Sigmoid colon (tissue), 6 donors: ENCODE measurements at regions not wholly inside any gene's neighbourhood (a gene's known extent, or its start where the extent isn't known, plus 50 kb on each side); places are given as distances from the start of the nearest gene placed in this dataset.

ENCODE experiments used
- DNase-seq: peaks from one replicate; pipeline ENCODE4 v3.0.0-alpha.2; 2019
- H3K27ac ChIP-seq, 4 donors: fragments of 200-600 bp; sonication (generic); one replicate each; pipeline ENCODE4 v1.5.1; 2016 to 2019; ENCODE audit warnings: mild to moderate bottlenecking in 1 of 4
- H3K27me3 ChIP-seq, 3 donors: fragments of 200-600 bp; sonication (generic); one replicate each; pipeline ENCODE4 v1.5.1; 2019; ENCODE audit warnings: mild to moderate bottlenecking in 1 of 3
- H3K36me3 ChIP-seq, 4 donors: fragments of 200-600 bp; sonication (generic); one replicate each; pipeline ENCODE4 v1.5.1; 2016 to 2019
- H3K4me1 ChIP-seq, 4 donors: fragments of 200-600 bp; sonication (generic); one replicate each; pipeline ENCODE4 v1.5.1; 2017 to 2019
- H3K4me3 ChIP-seq, 4 donors: fragments of 200-600 bp; sonication (generic); one replicate each; pipeline ENCODE4 v1.5.1; 2017 to 2019; ENCODE audit warnings: mild to moderate bottlenecking in 2 of 4, moderate library complexity in 1 of 4
- H3K9me3 ChIP-seq, 4 donors: fragments of 200-600 bp in 3 of 4; sonication (generic) in 3 of 4; one replicate each; pipeline versions ENCODE4 v1.5.1 to v1.6.1; 2013 to 2019
- CTCF ChIP-seq, 4 experiments: fragments of 450-650 bp in 3 of 4; fragments of 200-600 bp in 1 of 4; IDR thresholded peaks; one replicate each; pipeline ENCODE4 v1.5.1; 2016 to 2019; ENCODE audit warnings: antibody characterized with exemption in 4 of 4, mild to moderate bottlenecking in 3 of 4, moderate library complexity in 2 of 4
- EP300 ChIP-seq, 4 donors: sonication (generic); formaldehyde crosslinking; IDR thresholded peaks; one replicate each; pipeline ENCODE4 v1.6.1; 2017; ENCODE audit warnings: antibody characterized with exemption in 4 of 4
- POLR2A ChIP-seq, 2 donors: fragments of 450-650 bp; IDR thresholded peaks; one replicate each; pipeline ENCODE4 v1.6.1; 2016; ENCODE audit warnings: antibody characterized with exemption in 2 of 2, mild to moderate bottlenecking in 2 of 2, moderate library complexity in 2 of 2
- POLR2AphosphoS5 ChIP-seq, 4 donors: sonication (generic); formaldehyde crosslinking; IDR thresholded peaks; one replicate each; pipeline ENCODE4 v1.6.1; 2017; ENCODE audit warnings: antibody characterized with exemption in 4 of 4
- WGBS, 2 donors: extraction: QIAGEN DNeasy Blood & Tissue Kit; methylation state at CpG; one replicate each; pipeline ENCODE4 v1.1.7; 2013; 5-methylcytosine and 5-hydroxymethylcytosine counted together
- intact Hi-C: fragments of 100-400 bp; cut with DNase I; formaldehyde crosslinking; loops from one replicate; pipeline ENCODE4 v1.15.1; 2023
- donor health status: healthy with polysubstance abuse.
- donor health status: healthy.

- no peak for DNase-seq
- Histone ChIP-seq H3K27ac (no peak overlapping the region), H3K9me3 (no peaks in the 10 kb centered on the region), H3K4me3 (no peak overlapping the region), H3K4me1 (no peaks in the 10 kb centered on the region), H3K27me3 (peaks cover 0 to 13% (median 0%) of the 10 kb centered on the region in 3 donors), H3K36me3 (no peaks in the 10 kb centered on the region)
- 39 to 55% methylated on average over 7 of the region's 7 CpGs for WGBS, 2 donors
- TF ChIP-seq POLR2A (IDR thresholded peaks at IDR 0.05) (no peak), POLR2AphosphoS5 (IDR thresholded peaks at IDR 0.05) (no peak), EP300 (IDR thresholded peaks at IDR 0.05) (no peak), CTCF (IDR thresholded peaks at IDR 0.05) (no peak)
- intact Hi-C loops = no loop called here
Observed at GRCh38 chr15:96494505-96494904, 164.0 kb downstream of the NR2F2 start.

- no peaks in the 10 kb centered on the region for H3K9me3 ChIP-seq
- no peak for TF ChIP-seq POLR2AphosphoS5 (IDR thresholded peaks at IDR 0.05)
- TF ChIP-seq POLR2A (IDR thresholded peaks at IDR 0.05) = no peak
- TF ChIP-seq CTCF (IDR thresholded peaks at IDR 0.05) = no peak
- no peak for TF ChIP-seq EP300 (IDR thresholded peaks at IDR 0.05)
- H3K4me3 ChIP-seq = no peak overlapping the region
- intact Hi-C loops = no loop called here
- H3K27ac ChIP-seq = no peak overlapping the region
- WGBS, 2 donors = 88% methylated on average over 5 of the region's 5 CpGs
- no peaks in the 10 kb centered on the region for H3K36me3 ChIP-seq
- no peak for DNase-seq
- no peaks in the 10 kb centered on the region for H3K4me1 ChIP-seq
- H3K27me3 ChIP-seq = peaks cover 0 to 9% (median 0%) of the 10 kb centered on the region in 3 donors
Observed at GRCh38 chr15:96495386-96495785, 164.9 kb downstream of the NR2F2 start.

GRCh38 chr15:96497951-96498350, 167.5 kb downstream of the NR2F2 start:
- no peak for DNase-seq
- intact Hi-C loops = no loop called here
- Histone ChIP-seq H3K4me1 (no peaks in the 10 kb centered on the region), H3K27me3 (no peaks in the 10 kb centered on the region), H3K27ac (no peak overlapping the region), H3K9me3 (no peaks in the 10 kb centered on the region), H3K4me3 (no peak overlapping the region), H3K36me3 (no peaks in the 10 kb centered on the region)
- 82 to 94% methylated on average over 7 of the region's 7 CpGs for WGBS, 2 donors
- TF ChIP-seq POLR2AphosphoS5 (IDR thresholded peaks at IDR 0.05) (no peak), CTCF (IDR thresholded peaks at IDR 0.05) (no peak), EP300 (IDR thresholded peaks at IDR 0.05) (no peak), POLR2A (IDR thresholded peaks at IDR 0.05) (no peak)

- Histone ChIP-seq H3K9me3 (no peaks in the 10 kb centered on the region), H3K27me3 (no peaks in the 10 kb centered on the region), H3K4me3 (no peak overlapping the region), H3K4me1 (no peaks in the 10 kb centered on the region), H3K36me3 (no peaks in the 10 kb centered on the region), H3K27ac (no peak overlapping the region)
- no peak for DNase-seq
- TF ChIP-seq EP300 (IDR thresholded peaks at IDR 0.05) = no peak
- no peak for TF ChIP-seq POLR2A (IDR thresholded peaks at IDR 0.05)
- no peak for TF ChIP-seq POLR2AphosphoS5 (IDR thresholded peaks at IDR 0.05)
- TF ChIP-seq CTCF (IDR thresholded peaks at IDR 0.05) = no peak
- intact Hi-C loops = no loop called here
- WGBS, 2 donors = 76 to 79% methylated on average over 5 of the region's 5 CpGs
Observed at GRCh38 chr15:96500508-96500907, 170.0 kb downstream of the NR2F2 start.

GRCh38 chr15:96501362-96501761, 170.9 kb downstream of the NR2F2 start:
- no peak for DNase-seq
- 83 to 92% methylated on average over 1 of the region's 1 CpG for WGBS, 2 donors
- H3K9me3 ChIP-seq = no peaks in the 10 kb centered on the region
- H3K27ac ChIP-seq = no peak overlapping the region
- no peaks in the 10 kb centered on the region for H3K27me3 ChIP-seq
- no peak overlapping the region for H3K4me3 ChIP-seq
- intact Hi-C loops = no loop called here
- no peaks in the 10 kb centered on the region for H3K36me3 ChIP-seq
- H3K4me1 ChIP-seq = no peaks in the 10 kb centered on the region
- no peak for TF ChIP-seq CTCF (IDR thresholded peaks at IDR 0.05)
